ENCODE measurements at regions not wholly inside any gene's neighbourhood (a gene's known extent, or its start where the extent isn't known, plus 50 kb on each side); places are given as distances from the start of the nearest gene placed in this dataset.
A peak's percentile ranks its signal among the peaks of the same experiment; 100 is the strongest.

GRCh38 chr4:32988165-32988811 lies 2268.1 kb downstream of the PCDH7 start:
- ATAC-seq (no peak), DNase-seq (no peak)
- intact Hi-C loops (cut with DNase I, micrococcal nuclease): no loop called here

DNA sequence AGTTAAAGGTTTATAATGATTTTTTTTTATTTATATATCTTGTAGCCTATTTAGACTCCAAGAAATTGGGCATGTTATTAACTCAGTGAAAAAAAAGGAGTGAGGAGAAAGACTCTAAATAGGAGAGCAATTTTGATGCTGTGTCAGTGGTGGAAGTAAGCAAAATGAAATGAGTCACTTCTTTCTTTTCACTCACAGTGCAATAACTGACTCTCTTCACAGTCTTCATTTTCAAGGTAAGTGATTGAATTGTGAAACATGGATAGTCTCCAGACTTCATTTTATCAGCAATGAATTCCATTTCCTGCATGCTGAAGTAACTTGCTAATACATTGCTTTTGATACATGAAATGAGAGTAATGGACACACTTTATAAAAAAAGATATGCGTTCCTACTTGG lies 2271.5 kb downstream of the PCDH7 start:
- intact Hi-C loops (cut with DNase I, micrococcal nuclease): no loop called here
- no peak for DNase-seq
- no peak for ATAC-seq

GRCh38 chr4:32994981-32995881 lies 2275.1 kb downstream of the PCDH7 start:
- intact Hi-C loops (cut with DNase I, micrococcal nuclease): no loop called here
- no peak for DNase-seq

GRCh38 chr4:33013282-33013681 lies 2293.1 kb downstream of the PCDH7 start:
- intact Hi-C loops (cut with DNase I, micrococcal nuclease): no loop called here
- no peak for ATAC-seq
- DNase-seq: no peak

More at GRCh38 chr4:32994981-32995881, 2275.1 kb downstream of the PCDH7 start:
- ATAC-seq: peak; percentile 98

GRCh38 chr4:33025236-33025635 lies 2305.1 kb downstream of the PCDH7 start:
- intact Hi-C loops (cut with DNase I, micrococcal nuclease): no loop called here
- ATAC-seq (no peak), DNase-seq (no peak)

GRCh38 chr4:33029976-33030375 lies 2309.8 kb downstream of the PCDH7 start:
- DNase-seq: no peak
- intact Hi-C loops (cut with DNase I, micrococcal nuclease): no loop called here
- no peak for ATAC-seq

GRCh38 chr4:33031328-33031727 lies 2311.2 kb downstream of the PCDH7 start:
- intact Hi-C loops (cut with DNase I, micrococcal nuclease): no loop called here
- ATAC-seq: no peak

GRCh38 chr4:33037464-33037863 lies 2317.3 kb downstream of the PCDH7 start:
- intact Hi-C loops (cut with DNase I, micrococcal nuclease): no loop called here
- ATAC-seq (no peak), DNase-seq (no peak)

More at GRCh38 chr4:33031328-33031727, 2311.2 kb downstream of the PCDH7 start:
- no peak for DNase-seq

- ATAC-seq: no peak
- no peak for DNase-seq
- intact Hi-C loops (cut with DNase I, micrococcal nuclease): no loop called here
Observed at GRCh38 chr4:33045334-33045733, 2325.2 kb downstream of the PCDH7 start.

DNA sequence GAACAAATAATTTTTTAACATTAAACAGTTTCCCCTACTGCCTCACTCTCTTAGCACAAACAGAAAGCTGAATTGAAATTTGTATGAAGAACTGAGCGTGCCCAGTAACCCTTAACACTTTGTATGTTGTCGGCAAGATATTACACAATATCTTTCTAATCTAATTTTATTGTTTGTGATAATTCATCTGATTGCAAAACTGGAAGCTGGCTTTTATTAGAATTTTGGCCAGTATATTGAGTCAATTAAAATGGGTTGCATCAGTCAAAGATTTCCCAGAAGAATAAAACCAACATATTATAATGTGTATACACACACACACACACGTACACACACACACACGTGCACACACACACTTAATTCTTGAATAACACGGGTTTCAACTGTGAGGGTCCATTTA lies 2332.1 kb downstream of the PCDH7 start:
- ATAC-seq (no peak), DNase-seq (no peak)
- intact Hi-C loops (cut with DNase I, micrococcal nuclease): no loop called here

GRCh38 chr4:33054161-33054560 lies 2334.0 kb downstream of the PCDH7 start:
- no peak for ATAC-seq
- no peak for DNase-seq
- intact Hi-C loops (cut with DNase I, micrococcal nuclease): no loop called here

DNA sequence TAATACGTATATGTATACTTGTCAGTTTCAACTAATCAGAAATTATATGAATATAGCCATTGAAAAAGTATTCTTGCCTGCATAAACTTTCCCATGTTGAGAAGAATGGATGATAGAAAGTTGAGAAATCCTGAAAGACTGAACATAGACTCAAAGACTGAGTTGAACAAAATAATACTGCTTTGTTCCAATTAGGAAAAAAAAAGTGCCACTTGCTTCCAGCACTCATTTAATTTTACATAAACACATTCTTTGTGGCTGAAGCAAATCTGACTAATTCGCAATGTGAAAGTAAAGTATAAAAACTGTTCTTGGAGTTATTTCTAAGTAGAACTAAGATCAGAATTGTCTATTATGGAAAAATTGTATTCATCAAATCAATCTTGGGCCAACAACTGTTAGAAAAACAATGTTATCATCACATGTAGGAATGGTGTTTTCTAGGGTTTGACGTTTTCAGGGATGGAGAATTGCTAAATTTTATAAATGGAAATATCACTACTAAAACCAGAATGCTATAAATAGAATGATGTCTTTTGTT lies 2334.6 kb downstream of the PCDH7 start:
- ATAC-seq (no peak), DNase-seq (no peak)
- intact Hi-C loops (cut with DNase I, micrococcal nuclease): no loop called here

DNA sequence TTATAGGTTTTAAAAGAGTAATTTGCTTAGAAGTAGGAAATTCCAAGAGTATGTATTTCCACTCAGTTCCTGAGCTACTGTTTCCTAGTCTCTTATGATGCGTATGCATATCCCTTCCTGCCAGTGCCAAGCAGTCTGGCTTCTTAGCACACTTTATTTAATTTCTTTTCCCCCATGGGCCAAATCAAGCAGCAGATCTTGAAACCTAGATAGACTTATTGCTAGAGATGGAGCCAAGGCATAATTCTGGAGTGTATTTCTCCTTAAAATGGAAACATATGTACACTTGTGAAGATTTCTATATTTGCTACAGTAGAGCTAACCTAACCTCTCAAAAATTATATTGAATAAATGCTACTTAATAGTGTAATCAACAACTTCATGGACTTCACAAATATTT lies 2337.6 kb downstream of the PCDH7 start:
- intact Hi-C loops (cut with DNase I, micrococcal nuclease): no loop called here
- DNase-seq (no peak), ATAC-seq (no peak)

GRCh38 chr4:33058998-33059397 lies 2338.8 kb downstream of the PCDH7 start:
- no peak for DNase-seq

GRCh38 chr4:33060674-33061542 lies 2340.7 kb downstream of the PCDH7 start:
- intact Hi-C loops (cut with DNase I, micrococcal nuclease): no loop called here
- peak; percentile 89 for ATAC-seq
- peak in 1 of 2 donors; percentile 27 for DNase-seq

More at GRCh38 chr4:33058998-33059397, 2338.8 kb downstream of the PCDH7 start:
- intact Hi-C loops (cut with DNase I, micrococcal nuclease): no loop called here
- no peak for ATAC-seq

- DNase-seq: no peak
- no peak for ATAC-seq
- intact Hi-C loops (cut with DNase I, micrococcal nuclease): no loop called here
Observed at GRCh38 chr4:33061727-33062126, 2341.6 kb downstream of the PCDH7 start.

DNA sequence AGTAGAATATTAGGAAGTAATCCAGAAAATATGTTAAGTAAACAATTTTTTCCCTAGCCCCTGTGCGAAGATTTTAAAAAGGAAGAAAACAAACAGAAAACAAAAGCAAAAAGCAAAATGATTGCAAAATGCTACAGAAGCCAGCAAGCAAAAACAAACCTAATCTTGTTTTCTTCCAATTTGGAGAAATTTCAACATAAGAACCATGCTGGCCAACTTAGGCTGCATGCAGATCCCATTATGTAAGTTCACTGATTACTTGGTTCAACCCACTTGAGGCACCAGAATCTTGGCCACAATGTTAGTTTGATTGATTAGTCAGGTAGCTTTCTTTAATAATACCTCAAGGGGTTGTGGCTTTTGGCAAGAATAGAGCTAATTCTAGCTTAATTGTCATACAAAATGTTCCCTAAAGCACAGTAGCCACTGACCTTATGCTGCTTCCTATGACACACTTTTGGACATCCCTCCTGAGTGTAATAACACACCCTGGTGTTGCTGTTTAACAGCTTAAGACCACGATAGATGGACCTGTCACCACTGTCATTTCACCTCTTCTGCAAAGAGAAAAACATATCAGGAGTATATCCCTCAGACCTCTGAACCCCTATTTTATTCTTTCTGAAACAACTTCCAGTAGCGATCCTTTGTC lies 2342.1 kb downstream of the PCDH7 start:
- intact Hi-C loops (cut with DNase I, micrococcal nuclease): no loop called here
- DNase-seq: no peak
- ATAC-seq: no peak

DNA sequence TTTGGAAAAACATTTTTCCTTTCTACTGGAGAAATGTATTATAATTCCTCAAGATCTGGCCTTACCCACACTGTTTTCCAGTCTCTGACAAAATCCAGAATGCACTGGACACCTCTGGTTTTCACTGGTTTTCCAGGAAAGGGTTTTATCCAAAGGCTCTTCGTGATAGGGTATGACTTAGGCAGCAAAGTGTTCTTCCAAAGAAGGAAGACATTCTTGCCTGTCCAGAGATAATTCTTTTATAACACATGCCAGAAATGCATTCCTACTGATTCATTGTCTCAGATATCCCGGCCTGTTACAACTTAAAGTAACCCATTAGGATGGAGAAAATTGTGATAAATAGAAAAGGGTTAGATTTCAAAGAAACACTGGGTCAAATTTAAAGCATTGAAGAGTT lies 2343.1 kb downstream of the PCDH7 start:
- no peak for ATAC-seq
- no peak for DNase-seq
- intact Hi-C loops (cut with DNase I, micrococcal nuclease): no loop called here

DNA sequence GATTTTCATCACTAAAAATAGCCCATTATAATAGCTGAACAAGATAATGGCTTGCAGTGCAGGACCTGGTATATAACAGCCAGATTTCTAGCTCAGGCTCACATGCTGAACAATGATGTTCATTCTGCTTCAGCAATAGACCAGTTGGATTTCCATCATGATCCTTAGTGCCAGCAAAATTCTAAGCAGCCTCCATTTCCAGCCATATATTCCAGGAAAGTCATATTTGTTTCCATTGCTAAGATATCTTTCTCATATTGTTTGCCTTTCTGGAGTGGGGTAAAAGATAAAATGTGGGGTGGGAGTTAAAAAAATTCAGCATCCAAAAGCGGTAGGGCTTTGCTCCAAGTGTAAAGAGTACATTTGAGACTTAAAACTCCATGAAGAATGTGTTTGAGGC lies 2344.1 kb downstream of the PCDH7 start:
- ATAC-seq (no peak), DNase-seq (no peak)
- intact Hi-C loops (cut with DNase I, micrococcal nuclease): no loop called here
